ENCODE measurements at regions not wholly inside any gene's neighbourhood (a gene's known extent, or its start where the extent isn't known, plus 50 kb on each side); places are given as distances from the start of the nearest gene placed in this dataset.

- Histone ChIP-seq H3K14ac (ENCODE audit: low read length in 2 of 2) (no peak overlapping the region), H3K9me3 (ENCODE audit: control insufficient read depth, low read length) (no peaks in the 10 kb centered on the region)
Observed at GRCh38 chr2:126367361-126367760, 288.6 kb upstream of the GYPC start.

GRCh38 chr2:126368758-126369157 is 287.2 kb upstream of the GYPC start:
- no peak overlapping the region for H3K4me2 ChIP-seq (ENCODE audit: low read length, poor library complexity, severe bottlenecking)
- no peaks in the 10 kb centered on the region for H3K4me1 ChIP-seq (ENCODE audit: control insufficient read depth, insufficient read depth, low read depth, low read length)
- H3K4ac ChIP-seq (ENCODE audit: low read depth in 1 of 2, low read length in 2 of 2) = no peak overlapping the region
- no peak overlapping the region for H2BK5ac ChIP-seq (ENCODE audit: low read depth, low read length, poor library complexity, severe bottlenecking)
- H4K91ac ChIP-seq (ENCODE audit: low read length) = no peak overlapping the region
- no peaks in the 10 kb centered on the region for H3K36me3 ChIP-seq (ENCODE audit: control insufficient read depth in 1 of 2, insufficient read depth in 2 of 2, low read depth in 1 of 2, low read length in 2 of 2)
- H3K79me1 ChIP-seq (replicated peaks; ENCODE audit: low read length, poor library complexity, severe bottlenecking) = no peaks in the 10 kb centered on the region
- H3K27me3 ChIP-seq (ENCODE audit: control insufficient read depth in 1 of 2, insufficient read depth in 1 of 2, low read length in 2 of 2) = no peaks in the 10 kb centered on the region
- no peak for DNase-seq
- peak overlapping the region; percentile 47 for H2AFZ ChIP-seq (ENCODE audit: low read depth, low read length)
- no peak overlapping the region for H2BK120ac ChIP-seq (ENCODE audit: low read depth, low read length)
- no peak overlapping the region for H3K14ac ChIP-seq (ENCODE audit: low read length in 2 of 2)
- H3K27ac ChIP-seq (ENCODE audit: low read length, poor library complexity, severe bottlenecking) = no peak overlapping the region
- no peak overlapping the region for H3K18ac ChIP-seq (ENCODE audit: low read depth in 1 of 2, low read length in 2 of 2)
- no peak overlapping the region for H3K4me3 ChIP-seq (ENCODE audit: insufficient read depth in 1 of 2, low read depth in 1 of 2, low read length in 2 of 2)
- no peak overlapping the region for H3K9ac ChIP-seq (ENCODE audit: low read length)
- H3K23ac ChIP-seq (ENCODE audit: low read length in 2 of 2) = no peak overlapping the region
- no peak overlapping the region for H2AK5ac ChIP-seq (ENCODE audit: low read length, severe bottlenecking)
- H2BK15ac ChIP-seq (ENCODE audit: low read depth, poor library complexity, severe bottlenecking) = no peak overlapping the region
- WGBS = 51% methylated on average over 2 of the region's 2 CpGs
- no peaks in the 10 kb centered on the region for H3K9me3 ChIP-seq (ENCODE audit: control insufficient read depth, low read length)
- peak overlapping the region in 1 of 2 experiments; percentile 42 for H2BK12ac ChIP-seq (ENCODE audit: low read length in 2 of 2)
- no peak overlapping the region for H4K8ac ChIP-seq (ENCODE audit: low read length)

More at GRCh38 chr2:126367361-126367760, 288.6 kb upstream of the GYPC start:
- H4K8ac ChIP-seq (ENCODE audit: low read length) = no peak overlapping the region
- H3K18ac ChIP-seq (ENCODE audit: low read depth in 1 of 2, low read length in 2 of 2) = no peak overlapping the region
- no peak overlapping the region for H2BK120ac ChIP-seq (ENCODE audit: low read depth, low read length)
- no peak for DNase-seq
- no CpG with 5 or more reads among the region's 3 CpGs for WGBS
- H3K4ac ChIP-seq (ENCODE audit: low read depth in 1 of 2, low read length in 2 of 2) = no peak overlapping the region
- no peak overlapping the region for H3K4me2 ChIP-seq (ENCODE audit: low read length, poor library complexity, severe bottlenecking)
- no peak overlapping the region for H4K91ac ChIP-seq (ENCODE audit: low read length)
- H3K27me3 ChIP-seq (ENCODE audit: control insufficient read depth in 1 of 2, insufficient read depth in 1 of 2, low read length in 2 of 2) = no peaks in the 10 kb centered on the region
- no peak overlapping the region for H2BK5ac ChIP-seq (ENCODE audit: low read depth, low read length, poor library complexity, severe bottlenecking)
- H2BK15ac ChIP-seq (ENCODE audit: low read depth, poor library complexity, severe bottlenecking) = no peak overlapping the region
- no peak overlapping the region for H3K27ac ChIP-seq (ENCODE audit: low read length, poor library complexity, severe bottlenecking)
- H2AFZ ChIP-seq (ENCODE audit: low read depth, low read length) = no peak overlapping the region
- no peaks in the 10 kb centered on the region for H3K79me1 ChIP-seq (replicated peaks; ENCODE audit: low read length, poor library complexity, severe bottlenecking)
- H3K23ac ChIP-seq (ENCODE audit: low read length in 2 of 2) = no peak overlapping the region
- no peak overlapping the region for H2AK5ac ChIP-seq (ENCODE audit: low read length, severe bottlenecking)
- H3K9ac ChIP-seq (ENCODE audit: low read length) = no peak overlapping the region
- no peaks in the 10 kb centered on the region for H3K4me1 ChIP-seq (ENCODE audit: control insufficient read depth, insufficient read depth, low read depth, low read length)
- no peaks in the 10 kb centered on the region for H3K36me3 ChIP-seq (ENCODE audit: control insufficient read depth in 1 of 2, insufficient read depth in 2 of 2, low read depth in 1 of 2, low read length in 2 of 2)
- H2BK12ac ChIP-seq (ENCODE audit: low read length in 2 of 2) = no peak overlapping the region
- H3K4me3 ChIP-seq (ENCODE audit: insufficient read depth in 1 of 2, low read depth in 1 of 2, low read length in 2 of 2) = no peak overlapping the region

DNA sequence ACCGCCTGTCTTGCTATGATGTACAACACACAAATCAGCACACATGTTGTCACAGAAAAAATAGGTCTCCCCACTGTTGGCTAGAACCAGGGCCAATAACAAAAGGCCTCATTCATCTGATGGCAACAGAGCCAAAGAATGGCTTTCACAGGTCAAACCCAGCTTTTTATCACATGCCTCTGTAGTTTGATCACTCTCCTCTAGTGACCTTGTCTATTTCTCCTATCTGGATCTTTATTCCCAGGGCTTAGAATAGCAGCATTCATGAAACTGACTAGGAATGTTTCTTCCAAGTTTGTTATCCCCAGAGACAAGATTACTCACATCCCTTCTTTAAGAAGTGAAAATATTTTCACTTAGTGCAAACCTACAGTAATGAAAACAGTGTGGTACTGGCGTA is 285.8 kb upstream of the GYPC start:
- no peak overlapping the region for H3K9ac ChIP-seq (ENCODE audit: low read length)
- no peak overlapping the region for H4K91ac ChIP-seq (ENCODE audit: low read length)
- H3K36me3 ChIP-seq (ENCODE audit: control insufficient read depth in 1 of 2, insufficient read depth in 2 of 2, low read depth in 1 of 2, low read length in 2 of 2) = no peaks in the 10 kb centered on the region
- H2BK12ac ChIP-seq (ENCODE audit: low read length in 2 of 2) = peak overlapping the region in 1 of 2 experiments; percentile 3
- no peak overlapping the region for H3K4me2 ChIP-seq (ENCODE audit: low read length, poor library complexity, severe bottlenecking)
- H3K4me3 ChIP-seq (ENCODE audit: insufficient read depth in 1 of 2, low read depth in 1 of 2, low read length in 2 of 2) = peak overlapping the region in 1 of 2 experiments; percentile 39
- H3K18ac ChIP-seq (ENCODE audit: low read depth in 1 of 2, low read length in 2 of 2) = peak overlapping the region in 1 of 2 experiments; percentile 8
- H4K8ac ChIP-seq (ENCODE audit: low read length) = no peak overlapping the region
- no peak overlapping the region for H2AK5ac ChIP-seq (ENCODE audit: low read length, severe bottlenecking)
- no peak overlapping the region for H2AFZ ChIP-seq (ENCODE audit: low read depth, low read length)
- no peak overlapping the region for H3K23ac ChIP-seq (ENCODE audit: low read length in 2 of 2)
- WGBS = 74% methylated on average over 1 of the region's 2 CpGs
- no peaks in the 10 kb centered on the region for H3K27me3 ChIP-seq (ENCODE audit: control insufficient read depth in 1 of 2, insufficient read depth in 1 of 2, low read length in 2 of 2)
- H3K79me1 ChIP-seq (replicated peaks; ENCODE audit: low read length, poor library complexity, severe bottlenecking) = no peaks in the 10 kb centered on the region
- no peaks in the 10 kb centered on the region for H3K4me1 ChIP-seq (ENCODE audit: control insufficient read depth, insufficient read depth, low read depth, low read length)
- no peak overlapping the region for H2BK15ac ChIP-seq (ENCODE audit: low read depth, poor library complexity, severe bottlenecking)
- no peak overlapping the region for H3K27ac ChIP-seq (ENCODE audit: low read length, poor library complexity, severe bottlenecking)
- no peak overlapping the region for H2BK120ac ChIP-seq (ENCODE audit: low read depth, low read length)
- no peak overlapping the region for H3K14ac ChIP-seq (ENCODE audit: low read length in 2 of 2)
- no peaks in the 10 kb centered on the region for H3K9me3 ChIP-seq (ENCODE audit: control insufficient read depth, low read length)
- no peak overlapping the region for H2BK5ac ChIP-seq (ENCODE audit: low read depth, low read length, poor library complexity, severe bottlenecking)
- DNase-seq = peak; percentile 56
- no peak overlapping the region for H3K4ac ChIP-seq (ENCODE audit: low read depth in 1 of 2, low read length in 2 of 2)

DNA sequence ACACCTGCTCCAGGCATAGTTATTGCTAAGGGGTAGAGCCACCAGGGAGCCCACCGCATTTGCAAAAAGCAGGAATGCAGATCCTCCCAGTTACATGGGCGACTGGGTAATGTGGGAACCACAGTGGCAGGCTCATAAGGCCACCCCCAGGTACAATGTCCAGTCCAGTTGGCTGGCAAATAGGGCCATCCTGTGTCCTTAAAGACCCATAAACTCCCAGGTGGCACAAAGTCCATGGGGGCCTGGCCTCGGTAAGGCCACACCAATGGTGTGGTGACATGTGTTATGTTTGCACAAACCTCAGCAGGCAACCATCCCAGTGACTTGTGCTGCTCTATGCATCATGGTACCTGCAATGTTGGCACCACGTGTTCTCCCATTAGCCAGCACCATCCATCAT is 283.6 kb upstream of the GYPC start:
- Histone ChIP-seq H3K4me3 (ENCODE audit: insufficient read depth in 1 of 2, low read depth in 1 of 2, low read length in 2 of 2) (no peak overlapping the region), H4K8ac (ENCODE audit: low read length) (no peak overlapping the region), H3K14ac (ENCODE audit: low read length in 2 of 2) (no peak overlapping the region), H2BK120ac (ENCODE audit: low read depth, low read length) (no peak overlapping the region), H2BK15ac (ENCODE audit: low read depth, poor library complexity, severe bottlenecking) (no peak overlapping the region), H3K9me3 (ENCODE audit: control insufficient read depth, low read length) (peaks cover 3% of the 10 kb centered on the region), H2AK5ac (ENCODE audit: low read length, severe bottlenecking) (no peak overlapping the region), H3K23ac (ENCODE audit: low read length in 2 of 2) (no peak overlapping the region), H3K4ac (ENCODE audit: low read depth in 1 of 2, low read length in 2 of 2) (no peak overlapping the region), H4K91ac (ENCODE audit: low read length) (no peak overlapping the region), H2AFZ (ENCODE audit: low read depth, low read length) (no peak overlapping the region), H3K79me1 (replicated peaks; ENCODE audit: low read length, poor library complexity, severe bottlenecking) (no peaks in the 10 kb centered on the region), H2BK5ac (ENCODE audit: low read depth, low read length, poor library complexity, severe bottlenecking) (no peak overlapping the region), H3K4me2 (ENCODE audit: low read length, poor library complexity, severe bottlenecking) (no peak overlapping the region), H2BK12ac (ENCODE audit: low read length in 2 of 2) (no peak overlapping the region), H3K27me3 (ENCODE audit: control insufficient read depth in 1 of 2, insufficient read depth in 1 of 2, low read length in 2 of 2) (no peaks in the 10 kb centered on the region), H3K9ac (ENCODE audit: low read length) (no peak overlapping the region), H3K36me3 (ENCODE audit: control insufficient read depth in 1 of 2, insufficient read depth in 2 of 2, low read depth in 1 of 2, low read length in 2 of 2) (no peaks in the 10 kb centered on the region), H3K27ac (ENCODE audit: low read length, poor library complexity, severe bottlenecking) (no peak overlapping the region), H3K4me1 (ENCODE audit: control insufficient read depth, insufficient read depth, low read depth, low read length) (no peaks in the 10 kb centered on the region), H3K18ac (ENCODE audit: low read depth in 1 of 2, low read length in 2 of 2) (no peak overlapping the region)
- DNase-seq = no peak
- 75% methylated on average over 4 of the region's 4 CpGs for WGBS
